GM21529 (cell line): ENCODE measurements at regions not wholly inside any gene's neighbourhood (a gene's known extent, or its start where the extent isn't known, plus 50 kb on each side); places are given as distances from the start of the nearest gene placed in this dataset.

Source experiments
- ATAC-seq: cut with Tn5 transposase; IDR thresholded peaks from one replicate; pipeline ENCODE4 v1.9.1; 2021; ENCODE audit not compliant: unreplicated experiment

DNA sequence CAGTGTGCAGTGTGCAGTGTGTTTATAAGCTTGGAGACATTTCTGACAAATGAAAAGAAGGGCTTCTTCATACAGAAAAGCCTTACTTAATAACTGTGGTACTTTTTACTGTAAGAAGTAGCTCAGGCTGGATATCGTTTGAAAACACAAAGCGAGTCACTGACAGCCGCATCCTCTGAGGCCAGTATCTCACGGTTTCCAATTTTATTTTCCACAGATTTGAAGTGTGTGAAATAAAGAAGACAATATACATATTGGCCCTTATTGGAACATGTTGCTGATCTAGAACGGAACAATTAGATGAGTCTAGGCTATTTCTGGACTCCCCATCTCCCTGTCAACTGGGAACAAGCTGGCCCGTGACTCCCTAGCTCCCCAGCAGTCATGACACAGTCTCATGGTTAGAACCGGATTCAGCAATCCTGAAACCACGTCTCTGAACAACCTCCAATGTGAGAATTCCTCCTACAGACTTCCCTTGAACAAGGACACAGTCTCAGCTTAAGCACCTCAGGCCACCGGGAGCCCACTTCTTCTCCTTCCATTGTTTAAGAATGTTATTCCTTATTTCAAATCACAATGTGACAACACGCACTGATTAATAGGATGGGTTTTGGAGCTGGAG lies 484.5 kb downstream of the COG6 start:
- no peak for ATAC-seq

DNA sequence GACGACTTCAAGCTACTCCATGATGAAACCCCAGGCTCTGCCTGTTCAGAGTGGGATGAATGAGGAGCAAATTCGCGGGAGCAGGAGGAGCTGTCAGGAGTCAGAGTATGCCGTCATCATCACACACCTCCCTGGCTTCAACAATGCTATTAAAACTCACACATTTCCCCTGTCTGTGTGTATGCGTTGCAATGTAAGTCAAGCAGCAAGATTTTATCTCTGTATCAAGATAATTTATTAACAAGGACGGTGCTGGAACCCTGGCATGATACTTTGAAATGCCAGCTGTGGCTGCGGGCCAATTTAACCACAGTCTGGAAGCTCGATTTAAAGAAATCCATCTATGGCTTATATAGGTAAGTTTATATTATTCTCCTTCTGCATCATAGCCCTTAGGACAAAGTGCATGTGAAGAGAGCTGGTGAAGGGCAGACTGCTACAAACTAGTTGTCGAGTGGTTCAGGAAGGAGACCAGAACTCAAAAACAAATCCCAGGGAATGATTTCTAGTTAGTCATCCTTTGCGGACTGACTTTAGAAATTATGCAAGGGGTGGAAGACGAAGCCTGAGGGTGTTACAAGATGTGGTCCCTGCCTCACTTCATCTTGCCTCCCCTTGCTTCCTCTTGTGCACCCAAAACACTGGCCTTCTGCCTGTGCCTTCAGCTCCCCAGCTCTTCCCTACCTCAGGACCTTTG lies 486.5 kb downstream of the COG6 start:
- no peak for ATAC-seq

DNA sequence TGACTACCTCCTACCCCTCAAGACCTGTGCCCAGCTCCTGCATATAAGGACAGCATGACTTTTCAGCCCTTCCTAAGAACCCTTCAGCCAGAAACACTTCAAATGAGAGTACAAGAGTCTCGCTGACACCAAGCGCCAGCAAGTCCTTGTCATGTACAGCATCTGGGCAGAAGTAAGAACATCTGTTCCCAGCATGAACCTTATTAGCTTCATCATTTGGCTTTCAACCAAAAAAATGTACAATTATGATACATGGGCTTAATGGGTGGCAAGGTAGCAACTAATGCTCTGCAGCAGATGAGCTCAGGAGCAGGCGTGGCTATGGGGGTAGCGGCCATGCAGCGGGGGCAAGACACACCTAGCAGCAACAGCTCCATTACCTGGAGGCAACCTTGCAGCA lies 487.6 kb downstream of the COG6 start:
- ATAC-seq = no peak

DNA sequence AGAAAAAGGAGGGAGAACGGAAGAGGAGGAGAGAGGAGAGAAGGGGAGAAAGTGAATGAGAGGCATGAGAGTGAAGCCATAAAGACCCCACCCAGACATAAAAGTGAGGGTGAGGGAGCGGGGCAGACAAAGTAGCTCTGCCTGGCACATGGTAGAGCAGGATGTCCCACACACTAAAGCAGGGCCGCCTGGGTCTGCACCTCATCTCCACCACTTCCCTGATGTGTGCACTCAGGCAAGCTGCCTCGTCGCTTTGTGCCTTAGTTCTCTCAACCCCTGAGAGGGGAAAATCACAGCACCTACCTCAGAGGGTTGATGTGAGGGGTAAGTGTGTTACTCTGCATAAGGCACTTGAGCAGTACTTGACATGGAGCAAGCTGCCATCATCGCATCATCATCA lies 488.1 kb downstream of the COG6 start:
- no peak for ATAC-seq

DNA sequence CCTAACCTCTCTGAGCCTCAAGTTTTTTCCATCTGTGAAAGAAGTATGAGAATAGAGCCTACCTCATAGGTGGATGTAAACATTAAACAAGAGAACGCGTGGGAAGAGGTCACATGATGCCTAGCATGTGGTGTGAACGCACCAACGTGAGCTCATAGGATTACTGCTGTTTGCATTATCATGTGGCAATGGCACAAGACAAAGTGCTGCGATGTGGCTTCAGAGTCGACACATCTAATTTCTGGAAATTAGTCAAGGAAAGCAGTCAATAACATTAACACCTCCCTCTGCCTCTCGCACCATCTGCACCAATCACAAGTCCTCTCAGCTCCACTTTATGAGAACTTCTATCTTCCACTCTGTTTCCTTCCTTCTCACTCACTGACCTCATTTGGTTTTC lies 489.7 kb downstream of the COG6 start:
- ATAC-seq = no peak

DNA sequence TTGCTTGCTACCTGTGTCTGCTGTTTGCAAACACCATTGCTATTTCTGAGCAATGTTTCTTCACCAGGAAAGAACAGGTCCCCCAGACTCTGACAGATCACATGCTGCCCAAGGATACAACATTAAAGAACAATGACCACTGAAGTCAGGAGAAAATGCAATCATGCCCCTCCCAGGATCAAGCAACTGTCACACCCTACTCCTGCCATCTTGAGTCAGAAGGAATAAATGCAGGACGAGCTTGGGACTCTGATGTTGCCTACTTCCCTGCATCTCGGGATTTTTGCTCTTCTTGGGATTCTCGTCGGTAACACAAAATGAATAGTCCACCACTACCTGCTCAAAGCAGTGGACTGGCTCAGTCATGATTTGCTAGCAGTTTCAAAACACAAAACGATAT lies 490.6 kb downstream of the COG6 start:
- no peak for ATAC-seq

DNA sequence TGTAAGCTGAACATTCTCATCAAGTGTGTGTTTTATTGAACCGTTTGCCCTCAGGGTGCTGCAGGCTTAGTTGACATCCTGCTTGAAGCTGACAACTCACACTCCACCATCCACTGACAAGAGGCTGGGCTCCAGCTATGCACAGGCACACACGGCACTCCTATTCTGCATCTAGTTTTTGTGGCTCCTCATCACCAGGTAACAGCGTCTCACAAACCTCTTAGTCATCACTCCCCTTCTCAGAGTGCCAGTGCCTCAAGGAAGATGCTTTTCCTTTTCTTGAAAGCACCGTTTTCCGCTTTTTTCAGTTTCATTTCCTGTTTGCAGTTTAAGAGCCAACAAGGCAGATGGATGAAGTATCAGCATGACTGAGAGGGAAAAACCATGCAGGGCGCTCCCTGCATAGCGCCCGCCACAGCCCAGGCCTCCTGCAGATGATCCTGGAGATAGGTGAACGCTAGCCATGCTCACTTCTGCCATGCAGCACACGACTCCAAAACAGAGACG lies 491.2 kb downstream of the COG6 start:
- no peak for ATAC-seq

DNA sequence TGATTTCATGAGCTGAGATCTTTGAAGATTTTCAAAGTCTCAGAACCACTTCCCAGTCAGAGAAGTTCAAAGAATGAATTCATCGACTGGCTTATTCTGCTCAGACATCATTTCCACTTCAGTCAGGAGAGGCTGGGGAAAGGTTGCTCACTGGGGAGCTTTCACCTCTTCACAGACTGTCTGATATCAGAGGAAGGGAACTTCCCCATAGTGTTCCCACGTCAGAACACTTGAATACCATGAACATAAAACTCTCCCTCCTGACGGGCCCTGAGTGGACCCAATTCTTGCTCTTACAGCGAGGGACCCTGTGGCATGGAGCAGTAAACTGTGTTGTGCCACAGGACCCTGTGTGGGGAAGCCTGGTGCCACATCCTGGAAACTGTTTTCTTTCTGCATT lies 492.6 kb downstream of the COG6 start:
- no peak for ATAC-seq

DNA sequence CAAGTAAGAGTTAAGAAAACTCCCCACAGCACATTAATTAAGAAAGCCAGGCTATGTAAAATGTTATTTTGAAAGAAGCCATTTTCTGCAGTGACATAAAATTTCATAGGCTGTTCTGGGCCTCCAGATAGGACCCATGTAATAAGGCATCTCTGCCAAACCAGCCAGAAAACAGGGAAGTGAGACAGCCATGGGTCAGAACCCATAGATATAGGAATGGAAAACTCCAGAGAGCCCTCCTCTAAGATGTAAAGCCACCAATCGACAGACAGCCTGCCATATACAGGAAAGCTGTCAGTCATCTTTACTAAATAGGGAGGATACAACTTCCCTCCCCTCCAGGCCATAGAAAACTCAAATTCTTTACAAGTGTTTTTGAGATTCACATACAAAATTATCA lies 493.3 kb downstream of the COG6 start:
- ATAC-seq = no peak

DNA sequence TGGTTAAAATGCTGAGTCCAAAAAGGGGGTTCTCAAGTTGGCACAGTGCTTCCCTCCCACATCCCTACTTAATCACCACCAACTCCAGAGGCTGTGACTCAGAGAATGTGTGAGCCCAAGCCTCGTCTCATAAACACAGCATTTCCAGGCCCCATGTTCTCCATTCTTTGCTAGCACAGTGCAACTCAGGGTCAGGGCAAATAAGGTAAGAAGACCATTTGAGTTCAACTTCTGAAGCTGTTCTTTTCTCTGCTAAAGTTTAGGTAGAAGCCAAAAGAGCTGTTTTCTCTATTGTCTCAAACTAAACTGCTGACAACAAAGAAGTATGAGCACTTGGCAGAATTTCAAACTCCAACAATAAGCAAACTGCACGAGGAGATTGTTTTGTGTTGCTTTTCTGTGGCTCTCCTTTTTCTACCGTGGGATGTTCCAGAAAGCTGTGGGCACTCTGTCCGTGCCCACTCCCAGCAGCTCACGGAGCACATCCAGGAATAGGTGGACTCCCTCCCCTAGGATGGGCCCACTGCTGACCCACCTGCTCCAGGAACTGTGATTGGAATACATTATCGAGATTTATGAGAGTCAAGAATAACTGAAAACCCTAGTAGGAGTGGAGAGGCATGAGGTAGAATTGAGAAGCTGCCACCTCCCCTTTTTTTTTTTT lies 494.3 kb downstream of the COG6 start:
- ATAC-seq = no peak

DNA sequence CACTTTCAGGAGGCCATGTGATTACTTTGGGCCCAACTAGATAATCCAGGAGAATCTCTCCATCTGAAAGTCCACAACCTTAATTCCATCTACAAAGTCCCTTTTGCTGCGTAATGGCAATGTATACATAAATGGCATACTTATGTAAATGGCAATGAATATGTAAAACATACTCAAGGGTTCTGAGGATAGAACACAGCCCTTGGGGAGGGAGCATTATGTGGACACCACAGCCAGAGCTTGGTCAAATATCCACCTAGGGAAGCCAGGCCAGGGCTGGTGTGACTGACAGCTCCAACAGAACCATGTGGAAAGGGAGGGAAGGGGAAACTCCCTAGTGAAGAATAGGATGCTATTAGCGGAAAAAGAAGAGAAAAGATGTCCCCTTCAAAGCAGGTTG lies 496.2 kb downstream of the COG6 start:
- no peak for ATAC-seq

DNA sequence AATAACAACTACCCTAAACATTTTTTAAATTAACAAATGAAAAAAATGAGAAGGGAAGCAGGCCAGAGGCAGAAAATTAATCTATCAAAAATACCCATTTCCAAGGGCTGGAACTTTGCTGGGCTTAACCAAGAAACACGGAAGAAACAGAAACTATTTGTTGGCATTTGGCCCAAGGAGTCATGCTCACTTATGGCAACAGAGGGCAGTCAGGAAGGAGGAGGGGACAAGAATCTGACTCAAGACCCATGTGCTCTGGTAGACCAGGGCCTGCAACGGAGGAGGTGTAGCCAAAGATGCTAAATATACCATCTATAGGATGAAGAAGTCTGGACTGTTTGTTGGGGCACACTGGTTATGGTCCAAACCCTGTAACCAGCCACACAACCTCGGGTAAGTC lies 496.7 kb downstream of the COG6 start:
- no peak for ATAC-seq

DNA sequence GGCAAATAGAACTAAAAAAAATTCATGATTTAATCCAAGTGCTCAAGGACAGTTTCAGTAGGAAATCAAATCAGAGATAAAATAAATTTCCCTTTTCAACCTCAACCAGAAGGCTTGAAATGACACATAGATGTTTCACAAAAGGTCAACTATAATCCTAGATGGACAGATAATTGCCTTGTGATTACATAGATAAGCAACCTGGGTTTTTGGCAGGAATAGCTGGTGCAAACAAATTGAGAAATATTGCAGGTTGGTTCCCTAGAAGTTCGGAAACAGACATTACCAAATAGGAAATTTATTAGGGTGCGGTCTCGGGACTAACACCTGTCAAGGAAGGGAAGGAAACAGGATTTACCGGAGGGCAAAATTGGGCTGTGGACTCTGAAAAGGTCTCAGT lies 497.5 kb downstream of the COG6 start:
- ATAC-seq = no peak

DNA sequence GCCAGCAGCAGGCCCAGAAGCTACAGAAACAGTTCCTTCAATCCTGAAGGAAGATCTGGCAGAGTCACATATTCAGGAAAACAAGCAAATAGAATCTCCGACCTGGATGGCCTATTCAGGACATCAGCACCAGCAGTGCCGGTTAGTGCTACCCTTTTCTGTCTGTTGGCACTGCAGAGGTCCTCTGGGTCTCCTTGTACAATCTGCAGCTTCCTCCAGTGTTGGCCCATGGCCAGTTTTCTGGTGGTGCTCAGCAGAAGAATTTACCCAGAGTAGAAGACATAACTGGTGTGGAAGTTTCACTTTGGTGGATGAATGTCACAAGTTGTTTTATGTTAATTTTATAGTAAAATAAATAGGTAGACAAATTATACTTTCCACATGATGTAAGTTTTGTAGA lies 498.1 kb downstream of the COG6 start:
- ATAC-seq = no peak

DNA sequence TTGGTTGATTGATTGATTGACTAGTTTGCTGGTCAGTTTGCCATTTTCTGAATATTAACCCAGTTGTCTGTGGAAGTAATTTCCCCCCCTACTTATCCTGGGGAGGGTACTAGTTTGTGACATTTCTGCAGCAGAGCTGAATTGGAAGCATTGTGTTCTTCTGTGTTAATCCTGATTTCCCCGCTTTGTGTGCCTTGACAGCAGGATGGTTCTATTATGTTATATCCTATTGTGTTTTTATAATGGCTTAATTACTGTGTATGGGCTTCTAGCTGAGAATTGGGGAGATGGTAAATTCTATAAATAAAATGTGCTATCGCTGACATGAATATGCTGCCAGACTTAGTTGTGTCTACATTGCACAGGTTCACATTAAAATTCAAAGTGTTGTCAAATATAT lies 499.7 kb downstream of the COG6 start:
- ATAC-seq = no peak

DNA sequence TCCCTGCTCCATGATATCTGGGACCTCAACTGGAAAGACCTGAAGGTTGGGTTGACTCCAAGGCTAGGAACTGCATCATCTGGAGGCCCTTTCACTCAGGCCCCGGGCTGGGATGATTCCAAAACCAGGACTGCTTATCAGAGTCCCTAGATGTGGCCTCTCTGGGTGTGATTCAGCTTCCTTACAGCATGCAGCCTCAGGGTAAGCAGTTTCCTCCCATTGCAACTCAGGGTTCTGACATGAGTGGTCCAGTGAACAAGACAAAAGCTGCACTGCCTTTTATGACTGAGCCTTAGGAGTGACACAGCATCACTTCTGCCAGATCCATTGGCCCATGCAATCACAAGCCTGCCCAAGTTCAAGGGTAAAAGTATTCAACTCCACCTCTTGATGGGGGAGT lies 502.8 kb downstream of the COG6 start:
- ATAC-seq = no peak

DNA sequence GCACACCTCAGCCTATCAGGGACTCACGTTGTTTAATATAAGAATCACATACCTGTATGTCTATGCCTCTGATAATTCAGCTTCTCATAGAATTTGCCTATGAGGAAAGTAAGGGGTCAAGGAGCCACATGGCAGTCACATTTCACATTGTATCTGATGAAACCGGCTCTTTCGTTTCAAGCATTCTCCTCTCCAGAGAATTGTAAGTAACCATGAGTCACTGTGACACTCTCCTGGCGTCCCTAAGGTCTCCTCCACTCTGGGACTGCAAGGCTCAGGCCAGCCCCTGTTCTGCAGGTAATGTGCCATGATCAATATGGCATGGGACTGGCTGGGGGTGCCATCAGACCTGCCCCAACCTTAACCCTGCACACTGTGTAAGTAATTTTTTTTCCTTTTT lies 503.3 kb downstream of the COG6 start:
- ATAC-seq = no peak

DNA sequence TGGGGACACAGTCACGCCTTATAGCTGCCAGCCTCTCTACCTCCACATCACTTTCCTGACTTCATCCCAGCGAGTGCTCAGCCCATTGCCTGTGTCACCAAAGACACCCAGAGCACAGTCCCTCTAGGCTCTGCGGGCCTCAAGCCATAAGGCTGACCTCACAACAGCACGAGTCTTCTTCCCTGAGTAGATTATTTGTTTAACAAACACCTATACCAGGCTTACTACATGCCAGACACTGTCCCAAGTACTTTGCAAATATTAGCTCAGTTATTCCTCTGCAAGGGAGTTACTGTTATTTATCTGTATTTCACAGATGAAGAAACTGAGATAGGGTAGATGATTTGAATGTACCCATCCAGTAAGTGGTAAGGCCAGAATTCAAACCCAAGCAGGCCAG lies 504.3 kb downstream of the COG6 start:
- no peak for ATAC-seq

DNA sequence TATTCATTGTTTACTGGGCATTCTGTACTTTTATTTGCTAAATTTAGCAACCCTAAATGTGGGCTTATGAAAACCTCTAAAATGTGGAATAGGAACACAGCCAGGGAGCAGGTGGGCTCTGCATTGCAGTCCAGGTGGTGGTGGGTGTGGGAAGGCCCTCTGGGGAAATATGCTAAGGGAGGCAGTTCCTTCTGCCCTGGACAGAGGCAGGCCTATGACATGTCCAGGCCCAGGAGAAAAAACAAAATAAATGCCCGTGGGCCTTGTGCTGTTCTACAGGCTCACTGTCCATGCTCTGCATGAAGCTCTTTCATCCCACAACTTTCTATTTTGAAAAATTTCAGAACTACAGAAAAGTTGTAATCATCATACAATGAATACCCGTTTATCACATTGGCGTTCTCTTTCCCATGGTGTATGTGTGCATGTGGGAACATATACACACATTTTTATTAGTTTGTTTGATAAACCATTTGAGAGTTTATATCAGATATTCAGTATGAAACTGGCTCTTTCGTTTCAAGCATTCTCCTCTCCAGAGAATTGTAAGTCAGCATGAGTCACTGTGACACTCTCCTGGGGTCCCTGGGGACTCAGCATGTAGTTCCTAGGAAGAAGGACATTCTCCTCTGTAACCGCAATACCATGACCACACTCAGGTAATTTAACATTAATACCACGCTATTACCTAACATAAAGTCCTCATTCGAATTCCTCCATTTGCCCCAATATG lies 505.3 kb downstream of the COG6 start:
- no peak for ATAC-seq

DNA sequence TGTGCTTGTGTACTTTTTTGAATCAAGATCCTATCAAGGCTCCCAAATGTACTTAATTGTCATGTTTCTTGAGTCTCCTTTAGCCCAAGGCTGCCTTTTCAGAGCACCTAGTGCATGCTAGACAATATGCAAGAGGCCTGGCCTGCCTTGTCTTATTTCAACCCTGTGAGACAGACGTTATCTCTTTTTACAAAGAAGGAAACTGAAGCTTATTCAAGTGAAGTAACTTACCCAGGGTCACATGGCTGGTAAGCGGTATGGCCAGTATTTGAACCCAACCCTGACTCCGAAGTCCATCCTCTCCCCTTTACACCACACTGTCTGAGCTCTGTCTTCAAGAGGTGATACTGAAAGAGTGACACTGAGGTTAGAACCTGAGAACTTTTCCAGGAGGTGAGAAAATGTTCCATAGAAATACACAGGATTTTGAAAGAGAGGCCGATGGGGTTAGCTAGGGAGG lies 505.1 kb downstream of the FOXO1 start:
- no peak for ATAC-seq

DNA sequence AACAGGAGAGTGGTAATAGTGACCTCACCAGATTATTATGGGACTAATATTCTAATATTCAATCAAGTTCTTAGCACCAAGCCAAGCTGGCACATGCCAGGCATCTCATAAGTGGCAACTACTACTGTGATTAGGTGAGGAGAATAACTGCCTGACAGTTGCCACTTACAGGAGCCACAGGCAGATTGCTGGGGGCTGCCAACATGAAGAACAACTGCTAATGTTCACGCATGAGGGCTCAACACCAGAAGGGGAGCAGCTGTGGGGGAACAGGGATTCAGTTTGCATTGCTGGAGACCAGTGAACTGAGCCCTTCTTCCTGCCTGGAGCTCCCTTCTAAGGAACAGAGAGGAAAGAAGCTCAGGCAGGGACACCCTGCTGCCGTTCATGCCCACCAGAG lies 504.5 kb downstream of the FOXO1 start:
- no peak for ATAC-seq
